GM19239 (cell line): ENCODE measurements at regions not wholly inside any gene's neighbourhood (a gene's known extent, or its start where the extent isn't known, plus 50 kb on each side); places are given as distances from the start of the nearest gene placed in this dataset.

Source experiments
- DNase-seq: peaks from one replicate; pipeline ENCODE4 v3.0.0; 2011; ENCODE audit warnings: low spot score; ENCODE audit not compliant: insufficient read length
- FAIRE-seq: peaks from 2 replicates; lab custom pipeline; 2011; peaks lifted over from hg19 to GRCh38; lab: Jason Lieb, UNC

GRCh38 chr10:129322933-129323820, 143.9 kb upstream of the MGMT start:
- no peak for FAIRE-seq
- DNase-seq, result no peak

DNA sequence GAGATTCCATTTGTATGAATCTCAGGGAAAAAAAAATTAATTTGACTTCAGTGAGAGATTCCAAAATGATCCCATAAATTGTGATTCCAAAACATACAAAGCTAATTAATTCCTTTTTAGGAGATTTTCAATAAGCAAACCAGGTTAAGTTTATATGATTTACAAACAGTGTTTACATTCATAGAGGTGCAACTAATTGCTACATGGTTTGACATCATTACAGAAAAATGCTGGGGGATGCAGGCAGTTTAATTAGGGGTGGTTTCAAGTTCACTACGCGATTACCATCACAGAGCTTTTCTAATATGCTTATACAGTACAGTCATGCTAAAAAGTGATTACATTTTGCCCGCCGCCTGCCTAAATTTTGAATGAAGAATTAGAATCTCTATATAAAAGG, 143.2 kb upstream of the MGMT start:
- DNase-seq (no peak), FAIRE-seq (no peak)

DNA sequence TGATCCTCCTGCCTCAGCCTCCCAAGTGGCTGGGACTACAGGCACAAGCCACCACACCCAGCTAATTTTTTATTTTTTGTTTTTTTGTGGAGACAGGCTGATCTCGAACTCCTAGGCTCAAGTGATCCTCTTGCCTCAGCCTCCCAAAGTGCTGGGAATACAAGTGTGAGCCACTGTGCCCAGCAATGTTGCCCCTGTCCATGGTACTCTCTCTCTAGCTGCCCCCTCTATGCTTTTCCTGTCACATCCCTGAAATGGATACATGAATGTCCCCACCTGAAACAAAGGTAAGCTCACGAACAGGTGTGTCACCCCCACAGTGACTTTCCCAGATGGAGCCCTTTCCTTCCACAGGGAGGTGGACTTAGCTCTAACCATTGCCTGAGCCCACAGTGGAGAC, 141.1 kb upstream of the MGMT start:
- FAIRE-seq, result no peak
- no peak for DNase-seq

DNA sequence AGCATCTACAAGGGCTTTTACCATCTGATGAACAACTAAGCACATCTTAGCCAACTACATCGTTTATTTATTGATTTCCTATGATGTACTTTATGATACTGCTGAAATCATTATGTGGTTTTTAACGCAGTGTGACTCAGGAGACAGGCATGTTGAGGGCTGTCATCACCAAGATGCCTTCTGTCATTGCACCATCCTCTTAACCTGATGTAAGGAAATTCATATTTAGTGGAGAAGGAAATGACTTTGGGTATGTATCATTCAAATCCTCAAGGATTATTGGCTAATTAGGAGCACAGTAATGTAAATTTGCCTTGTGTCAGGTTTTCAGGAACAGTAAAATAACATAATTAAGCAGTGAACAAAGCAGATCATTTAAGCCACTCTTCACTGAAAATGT, 138.5 kb upstream of the MGMT start:
- FAIRE-seq (no peak), DNase-seq (no peak)

DNA sequence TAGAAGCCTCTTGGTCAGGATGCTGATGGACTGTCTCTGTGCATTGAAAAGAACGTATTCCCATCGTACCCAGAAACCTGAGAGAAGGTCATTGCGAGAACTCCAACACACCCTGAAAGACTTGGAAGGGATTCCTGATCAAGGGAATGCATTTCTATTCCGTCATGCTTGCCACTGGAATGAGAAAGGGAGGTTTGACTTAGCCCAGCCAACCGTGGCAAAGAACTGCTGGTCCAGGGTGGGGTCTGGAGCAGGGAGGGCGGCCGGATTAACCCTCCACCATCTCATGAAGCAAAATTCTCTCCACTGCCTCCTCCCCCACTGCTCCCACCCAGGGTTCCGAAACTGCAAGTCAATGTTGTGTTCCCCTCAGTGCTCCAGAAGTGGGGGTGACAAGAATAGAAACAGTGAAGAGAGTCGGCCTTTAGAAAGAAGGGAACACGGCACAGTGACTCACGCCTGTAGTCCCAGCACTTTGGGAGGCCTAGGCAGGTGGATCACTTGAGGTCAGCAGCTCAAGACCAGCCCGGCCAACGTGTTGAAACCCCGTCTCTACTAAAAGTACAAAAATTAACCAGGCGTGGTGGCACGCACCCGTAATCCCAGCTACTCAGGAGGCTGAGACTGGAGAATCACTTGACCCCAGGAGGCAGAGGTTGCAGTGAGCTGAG, 137.5 kb upstream of the MGMT start:
- DNase-seq (no peak), FAIRE-seq (no peak)

DNA sequence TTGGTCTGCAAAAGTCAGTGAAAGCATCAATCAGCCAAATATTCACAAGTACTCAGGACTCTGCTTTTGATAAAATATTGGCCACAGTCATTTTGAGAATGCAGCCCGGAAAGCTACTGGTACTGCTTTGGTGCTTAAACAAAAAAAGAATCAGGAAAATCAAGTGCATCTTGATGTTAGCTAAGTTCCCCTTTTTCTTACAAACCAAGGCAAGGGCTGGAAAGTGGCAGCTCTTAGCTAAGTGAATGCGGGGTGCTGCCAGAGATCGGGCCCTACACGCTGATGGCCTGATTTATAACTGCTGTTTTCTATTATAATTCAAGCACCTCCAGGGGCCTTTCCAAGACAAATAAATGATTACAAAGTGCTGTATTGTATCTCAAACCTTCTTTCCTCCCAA, 136.8 kb upstream of the MGMT start:
- FAIRE-seq, result no peak
- no peak for DNase-seq

GRCh38 chr10:129331207-129331838, 135.7 kb upstream of the MGMT start:
- no peak for FAIRE-seq
- no peak for DNase-seq

DNA sequence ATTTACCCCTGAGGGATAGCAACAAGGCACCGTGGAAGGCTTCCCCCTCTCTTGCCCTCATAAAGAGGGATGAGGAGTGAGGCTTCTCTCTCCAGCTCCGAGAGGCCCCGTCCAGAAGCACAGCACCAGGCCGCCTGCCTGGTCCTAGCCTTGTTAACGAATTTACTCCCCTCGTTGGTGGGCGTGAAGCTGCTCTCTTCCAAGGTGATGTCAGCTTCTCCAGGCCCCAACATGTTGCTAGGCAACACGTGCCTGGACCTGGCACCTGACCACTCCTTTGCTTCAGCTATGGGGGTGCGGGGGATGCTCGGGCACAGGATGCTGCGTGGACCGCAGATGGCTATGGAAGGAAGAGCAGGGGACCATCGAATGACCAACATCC, 135.2 kb upstream of the MGMT start:
- no peak for FAIRE-seq
- no peak for DNase-seq

GRCh38 chr10:129332476-129332875, 134.6 kb upstream of the MGMT start:
- FAIRE-seq (no peak), DNase-seq (no peak)

- no peak for FAIRE-seq
- DNase-seq, result no peak
These were observed 133.3 kb upstream of the MGMT start for GRCh38 chr10:129333706-129334105.

- no peak for FAIRE-seq
- DNase-seq, result no peak
These were observed 132.8 kb upstream of the MGMT start for GRCh38 chr10:129334266-129334665.

GRCh38 chr10:129335396-129335795, 131.6 kb upstream of the MGMT start:
- DNase-seq, result no peak
- no peak for FAIRE-seq

GRCh38 chr10:129335942-129336341, 131.1 kb upstream of the MGMT start:
- DNase-seq (no peak), FAIRE-seq (no peak)

- DNase-seq (no peak), FAIRE-seq (no peak)
These were observed 127.8 kb upstream of the MGMT start for GRCh38 chr10:129339191-129339590.

DNA sequence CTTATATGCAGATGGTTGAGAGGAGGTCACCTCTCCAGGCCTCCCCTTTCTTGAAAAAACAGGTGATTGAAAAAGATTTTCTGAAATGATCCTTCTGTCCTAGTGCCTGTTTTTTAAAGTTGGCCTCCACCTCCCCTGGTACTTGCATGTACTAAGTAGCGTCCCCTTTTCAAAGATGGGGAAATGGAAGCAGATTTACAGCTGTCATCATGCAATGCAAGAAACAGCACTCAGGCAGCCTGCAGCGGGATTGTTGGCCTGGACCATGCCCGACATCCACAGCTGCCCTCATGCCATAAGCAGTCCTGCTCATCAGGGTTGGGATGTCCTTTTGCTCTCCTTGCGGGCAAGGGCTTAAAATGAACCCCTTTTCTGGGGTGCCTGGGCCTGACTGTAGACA, 127.2 kb upstream of the MGMT start:
- no peak for FAIRE-seq
- no peak for DNase-seq

- FAIRE-seq (no peak), DNase-seq (no peak)
These were observed 126.0 kb upstream of the MGMT start for GRCh38 chr10:129341087-129341486.

GRCh38 chr10:129342385-129342784, 124.7 kb upstream of the MGMT start:
- FAIRE-seq (no peak), DNase-seq (no peak)

DNA sequence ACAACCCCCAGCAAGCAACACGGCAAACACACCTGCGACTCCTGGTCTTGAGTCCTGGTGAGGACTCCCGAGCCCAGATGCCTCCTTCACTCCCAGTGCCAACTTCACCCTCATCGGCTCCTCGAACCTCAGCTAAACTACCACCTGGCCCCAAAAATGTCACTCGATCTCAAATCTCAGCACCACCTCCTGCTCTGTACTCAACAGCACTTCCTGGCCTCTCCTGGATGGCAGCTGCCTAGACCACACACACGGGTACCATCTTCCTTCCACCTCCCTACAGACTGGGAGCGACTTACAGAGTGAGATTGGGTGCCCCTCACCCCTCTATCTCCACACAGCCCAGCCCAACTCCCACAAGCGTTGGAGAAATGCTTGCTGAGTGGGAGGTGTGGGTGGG, 123.9 kb upstream of the MGMT start:
- no peak for DNase-seq
- no peak for FAIRE-seq

GRCh38 chr10:129344103-129344502, 122.9 kb upstream of the MGMT start:
- DNase-seq, result no peak
- FAIRE-seq, result no peak

- DNase-seq (no peak), FAIRE-seq (no peak)
These were observed 122.2 kb upstream of the MGMT start for GRCh38 chr10:129344731-129345355.

DNA sequence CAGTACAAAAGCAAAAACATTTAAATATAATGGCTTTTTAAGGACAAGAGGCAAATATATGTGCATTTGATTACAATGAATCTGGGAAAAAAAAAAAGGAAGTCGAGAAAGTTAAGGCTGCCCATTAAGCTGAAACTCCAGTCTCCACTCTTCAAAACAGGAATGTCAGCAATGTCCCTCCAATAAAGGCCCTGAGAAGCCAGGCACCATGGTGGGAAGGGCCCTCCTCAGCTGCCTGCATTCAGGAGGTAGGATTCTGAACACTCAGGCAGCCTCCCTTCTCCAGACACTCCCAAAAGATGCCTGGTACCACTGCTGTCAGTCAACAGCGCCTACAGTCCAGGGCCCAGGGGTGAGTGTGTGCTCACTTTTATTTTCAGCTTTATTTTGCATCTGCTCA, 121.3 kb upstream of the MGMT start:
- FAIRE-seq, result no peak
- DNase-seq, result no peak
